HCT116 (cell line): ENCODE measurements at regions not wholly inside any gene's neighbourhood (a gene's known extent, or its start where the extent isn't known, plus 50 kb on each side); places are given as distances from the start of the nearest gene placed in this dataset.

Source experiments
- ATAC-seq: fragments of 200-7000 bp; cut with Tn5 transposase; 2 replicates; pipeline ENCODE4 v1.9.1; 2020; ENCODE audit warnings: mild to moderate bottlenecking, moderate library complexity
- BruUV-seq: library from RNA; stranded (reverse); fragments of 400-500 nt; replicated peaks from 2 replicates; lab custom pipeline; 2021; lab: Mats Ljungman, UMichigan
- CTCF ChIA-PET: fragments of 300-600 bp; sonication (Branson Sonifier 250); formaldehyde crosslinking; loops from one replicate; lab custom pipeline; 2021; ENCODE audit warnings: antibody characterized with exemption; lab: Charles Lee
- POLR2A ChIA-PET: fragments of 300-600, 350-600 bp; sonication (Branson Sonifier 250); formaldehyde crosslinking; loops from one replicate; lab custom pipeline; 2021; ENCODE audit warnings: antibody characterized with exemption; lab: Charles Lee
- RAD21 ChIA-PET, 2 experiments: fragments of 300-600 bp; sonication (Branson Sonifier 250); formaldehyde crosslinking; loops; one replicate each; lab custom pipeline; 2023; ENCODE audit warnings: low total read pairs in 2 of 2; ENCODE audit not compliant: uncharacterized antibody in 2 of 2, unreplicated experiment in 2 of 2, low non-redundant PET in 1 of 2; lab: Charles Lee
- DNase-seq: peaks from one replicate; pipeline ENCODE4 v3.0.0-alpha.2; 2010; ENCODE audit warnings: low read depth, low spot score
- H2AFZ ChIP-seq: fragments of 200-600 bp; shearing (Covaris generic), sonication (generic); 2 replicates; pipeline ENCODE4 v1.6.1; 2017; ENCODE audit warnings: low read depth, mixed run types, mixed read lengths, antibody characterized with exemption, low read length; ENCODE audit not compliant: poor library complexity, severe bottlenecking
- H3K27ac ChIP-seq: 2 replicates; pipeline ENCODE4 v1.5.1; 2012; ENCODE audit warnings: low read depth, low read length
- H3K27me3 ChIP-seq: fragments of 200-600 bp; sonication (generic); 2 replicates; pipeline ENCODE4 v1.6.1; 2016; ENCODE audit warnings: mixed run types, low read length, mixed read lengths; ENCODE audit not compliant: insufficient read depth
- H3K36me3 ChIP-seq, 2 experiments: fragments of 200-500 bp in 1 of 2; fragments of 200-600 bp in 1 of 2; sonication (Bioruptor generic) in 1 of 2; sonication (generic) in 1 of 2; 2 replicates each; pipeline versions ENCODE4 v1.5.1 to v1.6.1; 2014 to 2016; ENCODE audit warnings: low read length in 2 of 2, inconsistent platforms in 1 of 2, mixed read lengths in 1 of 2, mixed run types in 1 of 2; ENCODE audit not compliant: insufficient read depth in 2 of 2, control insufficient read depth in 1 of 2
- H3K4me1 ChIP-seq, 2 experiments: fragments of 200-600 bp in 1 of 2; sonication (generic) in 1 of 2; 2 replicates each; pipeline versions ENCODE4 v1.5.1 to v1.6.1; 2012 to 2017; ENCODE audit warnings: low read length in 2 of 2, inconsistent platforms in 1 of 2, mild to moderate bottlenecking in 1 of 2, mixed read lengths in 1 of 2, mixed run types in 1 of 2, moderate library complexity in 1 of 2; ENCODE audit not compliant: insufficient read depth in 2 of 2, control insufficient read depth in 1 of 2
- H3K4me2 ChIP-seq: fragments of 200-600 bp; sonication (generic); 2 replicates; pipeline ENCODE4 v1.6.1; 2017; ENCODE audit warnings: mixed run types, low read length, mixed read lengths
- H3K4me3 ChIP-seq, 2 experiments: fragments of 200-600 bp in 1 of 2; sonication (generic) in 1 of 2; replicated peaks in 1 of 2; 2 replicates each; pipeline ENCODE4 v1.5.1; 2011 to 2016; ENCODE audit warnings: low read length in 2 of 2, control low read depth in 1 of 2, low read depth in 1 of 2, mild to moderate bottlenecking in 1 of 2, mixed read lengths in 1 of 2, mixed run types in 1 of 2
- H3K79me2 ChIP-seq: fragments of 200-600 bp; sonication (generic); 2 replicates; pipeline ENCODE4 v1.6.1; 2017; ENCODE audit warnings: mild to moderate bottlenecking, mixed run types, low read length, moderate library complexity, mixed read lengths; ENCODE audit not compliant: insufficient read depth
- H3K9ac ChIP-seq: fragments of 200-600 bp; sonication (generic); 2 replicates; pipeline ENCODE4 v1.6.1; 2016; ENCODE audit warnings: low read length, mixed read lengths
- H3K9me2 ChIP-seq: fragments of 200-600 bp; sonication (generic), shearing (Covaris generic); 2 replicates; pipeline ENCODE4 v1.6.1; 2017; ENCODE audit warnings: mixed run types, mild to moderate bottlenecking, moderate library complexity; ENCODE audit not compliant: insufficient read depth
- H3K9me3 ChIP-seq, 2 experiments: fragments of 200-500 bp in 1 of 2; fragments of 200-600 bp in 1 of 2; sonication (Bioruptor generic) in 1 of 2; sonication (generic) in 1 of 2; 2 replicates each; pipeline ENCODE4 v1.6.1; 2014 to 2017; ENCODE audit warnings: low read length in 2 of 2, mixed read lengths in 2 of 2, inconsistent platforms in 1 of 2, low read depth in 1 of 2, mild to moderate bottlenecking in 1 of 2, mixed run types in 1 of 2, moderate library complexity in 1 of 2; ENCODE audit not compliant: control insufficient read depth in 1 of 2, insufficient read depth in 1 of 2
- H4K20me1 ChIP-seq: fragments of 200-600 bp; sonication (generic), shearing (Covaris generic); 2 replicates; pipeline ENCODE4 v1.6.1; 2017; ENCODE audit warnings: mixed run types, mild to moderate bottlenecking, moderate library complexity; ENCODE audit not compliant: insufficient read depth
- CBX3 ChIP-seq: IDR thresholded peaks from 2 replicates; pipeline ENCODE4 v1.6.1; 2012; ENCODE audit warnings: low read depth
- CTCF ChIP-seq, 3 experiments: fragments of 200-600 bp in 1 of 3; sonication (generic) in 1 of 3; IDR thresholded peaks in 2 of 3; conservative IDR thresholded peaks in 1 of 3; 2 replicates each; pipeline ENCODE4 v1.5.1; 2012 to 2017; ENCODE audit warnings: low read depth in 2 of 3, low read length in 2 of 3, antibody characterized with exemption in 1 of 3, borderline replicate concordance in 1 of 3, control low read depth in 1 of 3, mild to moderate bottlenecking in 1 of 3, mixed read lengths in 1 of 3, mixed run types in 1 of 3, moderate library complexity in 1 of 3; ENCODE audit not compliant: insufficient read depth in 1 of 3
- EZH2 ChIP-seq: fragments of 200-600 bp; sonication (generic); IDR thresholded peaks from 2 replicates; pipeline ENCODE4 v1.6.1; 2017; ENCODE audit warnings: antibody characterized with exemption, mixed run types
- EZH2phosphoT487 ChIP-seq: fragments of 200-600 bp; IDR thresholded peaks from 2 replicates; pipeline ENCODE4 v1.6.1; 2018; ENCODE audit warnings: antibody characterized with exemption, borderline replicate concordance
- FOSL1 ChIP-seq: IDR thresholded peaks from 2 replicates; pipeline ENCODE4 v1.6.1; 2012; ENCODE audit warnings: low read depth
- JUND ChIP-seq: IDR thresholded peaks from 2 replicates; pipeline ENCODE4 v1.6.1; 2012
- MAX ChIP-seq: IDR thresholded peaks from 2 replicates; pipeline ENCODE4 v1.6.1; 2012
- POLR2A ChIP-seq: IDR thresholded peaks from 2 replicates; pipeline ENCODE4 v1.7.0; 2011; ENCODE audit warnings: borderline replicate concordance; ENCODE audit not compliant: insufficient read depth, insufficient read length; ENCODE audit errors: extremely low read depth
- POLR2AphosphoS5 ChIP-seq: IDR thresholded peaks from 2 replicates; pipeline ENCODE4 v1.6.1; 2011; ENCODE audit warnings: mild to moderate bottlenecking, low read depth, low read length, moderate library complexity
- REST ChIP-seq: IDR thresholded peaks from 2 replicates; pipeline ENCODE4 v1.6.1; 2012; ENCODE audit warnings: low read depth
- SIN3A ChIP-seq: IDR thresholded peaks from 2 replicates; pipeline ENCODE4 v1.6.1; 2012; ENCODE audit warnings: low read depth
- SRF ChIP-seq: IDR thresholded peaks from 2 replicates; pipeline ENCODE4 v1.6.1; 2012; ENCODE audit warnings: low read depth
- TCF7L2 ChIP-seq: IDR thresholded peaks from 2 replicates; pipeline ENCODE4 v1.7.0; 2011; ENCODE audit warnings: borderline replicate concordance, inconsistent platforms; ENCODE audit not compliant: insufficient read depth, insufficient read length; ENCODE audit errors: extremely low read depth
- YY1 ChIP-seq: IDR thresholded peaks from 2 replicates; pipeline ENCODE4 v1.6.1; 2011; ENCODE audit warnings: low read length, low read depth, moderate library complexity, mild to moderate bottlenecking; ENCODE audit not compliant: insufficient replicate concordance; ENCODE audit errors: extremely low read depth
- ZBTB33 ChIP-seq: IDR thresholded peaks from 2 replicates; pipeline ENCODE4 v1.6.1; 2011; ENCODE audit warnings: mild to moderate bottlenecking, low read length, moderate library complexity; ENCODE audit not compliant: insufficient replicate concordance; ENCODE audit errors: extremely low read depth
- ZFX ChIP-seq: fragments of 450-650 bp; IDR thresholded peaks from 2 replicates; pipeline ENCODE4 v1.6.1; 2017
- ZNF274 ChIP-seq: fragments of 200-500 bp; sonication (Bioruptor generic); IDR thresholded peaks from 2 replicates; pipeline ENCODE4 v1.6.1; 2014; ENCODE audit warnings: mild to moderate bottlenecking, low read depth, low read length, inconsistent platforms
- intact Hi-C: fragments of 100-400 bp; cut with micrococcal nuclease; formaldehyde crosslinking; loops from 2 replicates; pipeline ENCODE4 v1.10.0; 2022

- Histone ChIP-seq H3K4me2 (no peak overlapping the region), H3K79me2 (no peaks in the 10 kb centered on the region), H3K36me3 (no peaks in the 10 kb centered on the region), H3K9ac (no peak overlapping the region), H3K27me3 (peaks cover 18% of the 10 kb centered on the region; the same call in 1 of the 2 replicates), H2AFZ (no peak overlapping the region), H3K9me3 (no peaks in the 10 kb centered on the region), H3K4me3 (no peak overlapping the region), H3K4me1 (peaks cover 3 to 8% of the 10 kb centered on the region in 2 experiments; a peak in 2 of 4 replicates), H4K20me1 (no peaks in the 10 kb centered on the region), H3K27ac (no peak overlapping the region), H3K9me2 (no peaks in the 10 kb centered on the region)
- ATAC-seq (no peak), DNase-seq (no peak)
- RAD21 ChIA-PET, result no interaction called here
- no TSS peak for BruUV-seq
- CTCF ChIA-PET, result no interaction called here
- TF ChIP-seq CBX3 (no peak), ZBTB33 (no peak), SIN3A (no peak), CTCF (IDR thresholded peaks at IDR 0.05 in 2 of 3, conservative IDR thresholded peaks at IDR 0.05 in 1 of 3; ENCODE audit: borderline replicate concordance in 1 of 3, insufficient read depth in 1 of 3, low read depth in 2 of 3, low read length in 2 of 3) (no peak), ZFX (no peak), JUND (no peak), TCF7L2 (no peak), REST (no peak), YY1 (no peak), SRF (no peak), EZH2 (no peak), MAX (no peak), EZH2phosphoT487 (no peak), ZNF274 (no peak), POLR2AphosphoS5 (no peak), POLR2A (no peak), FOSL1 (no peak)
- intact Hi-C loops, result no loop called here
- POLR2A ChIA-PET, result no interaction called here
Measured at GRCh38 chr16:24428756-24429155, 110.6 kb upstream of the RBBP6 start.
